ENCODE measurements at regions not wholly inside any gene's neighbourhood (a gene's known extent, or its start where the extent isn't known, plus 50 kb on each side); places are given as distances from the start of the nearest gene placed in this dataset.

DNA sequence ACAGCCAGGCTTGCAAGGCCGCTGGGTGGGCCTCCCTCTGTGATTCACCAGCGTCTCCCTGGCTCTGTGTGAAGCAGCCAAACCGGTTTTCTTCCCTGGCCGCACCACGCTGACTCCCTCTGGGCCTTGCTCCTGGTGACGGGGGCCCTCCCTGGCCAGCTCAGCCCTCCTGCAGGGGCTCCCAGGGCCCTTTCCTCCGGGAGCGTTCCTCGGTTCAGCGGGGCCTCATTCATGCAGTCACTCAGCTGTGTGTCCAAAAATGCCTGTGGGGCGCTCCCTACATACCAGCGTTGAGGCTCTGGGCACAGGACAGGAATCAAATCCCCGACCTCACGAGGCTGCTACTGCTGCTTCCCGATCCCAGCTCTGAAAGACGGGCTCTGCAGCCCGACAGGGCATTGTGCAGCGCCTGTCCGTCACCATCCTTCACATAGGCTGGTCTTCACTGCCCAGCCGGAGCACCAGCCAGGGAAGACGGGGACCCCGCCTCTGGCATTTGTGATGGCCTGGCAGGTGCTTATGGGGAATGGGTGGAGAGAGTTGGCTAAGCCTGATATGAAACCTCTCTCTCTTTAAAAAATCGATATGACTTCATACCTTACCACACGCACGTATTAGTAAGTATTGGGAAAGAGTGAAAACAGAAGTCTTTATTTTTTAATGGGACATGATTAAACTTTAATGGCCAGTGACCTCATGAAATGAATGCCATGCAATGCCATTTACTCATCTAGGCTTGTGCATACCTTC is 110.0 kb upstream of the SHH start:
- intact Hi-C loops (cut with DNase I): no loop called here
- DNase-seq: no peak
- no peak overlapping the region for H3K27ac ChIP-seq
- TF ChIP-seq, protein P1, sequence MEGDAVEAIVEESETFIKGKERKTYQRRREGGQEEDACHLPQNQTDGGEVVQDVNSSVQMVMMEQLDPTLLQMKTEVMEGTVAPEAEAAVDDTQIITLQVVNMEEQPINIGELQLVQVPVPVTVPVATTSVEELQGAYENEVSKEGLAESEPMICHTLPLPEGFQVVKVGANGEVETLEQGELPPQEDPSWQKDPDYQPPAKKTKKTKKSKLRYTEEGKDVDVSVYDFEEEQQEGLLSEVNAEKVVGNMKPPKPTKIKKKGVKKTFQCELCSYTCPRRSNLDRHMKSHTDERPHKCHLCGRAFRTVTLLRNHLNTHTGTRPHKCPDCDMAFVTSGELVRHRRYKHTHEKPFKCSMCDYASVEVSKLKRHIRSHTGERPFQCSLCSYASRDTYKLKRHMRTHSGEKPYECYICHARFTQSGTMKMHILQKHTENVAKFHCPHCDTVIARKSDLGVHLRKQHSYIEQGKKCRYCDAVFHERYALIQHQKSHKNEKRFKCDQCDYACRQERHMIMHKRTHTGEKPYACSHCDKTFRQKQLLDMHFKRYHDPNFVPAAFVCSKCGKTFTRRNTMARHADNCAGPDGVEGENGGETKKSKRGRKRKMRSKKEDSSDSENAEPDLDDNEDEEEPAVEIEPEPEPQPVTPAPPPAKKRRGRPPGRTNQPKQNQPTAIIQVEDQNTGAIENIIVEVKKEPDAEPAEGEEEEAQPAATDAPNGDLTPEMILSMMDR (IDR thresholded peaks at IDR 0.05): no peak
- peaks cover 0 to 23% (median 10%) of the 10 kb centered on the region in 7 donors for H3K27me3 ChIP-seq
- H3K4me3 ChIP-seq: no peak overlapping the region
- no peaks in the 10 kb centered on the region for H3K4me1 ChIP-seq
- no peak for ATAC-seq
- 58 to 63% methylated on average over 25 of the region's 25 CpGs for WGBS, 2 donors
- H3K36me3 ChIP-seq: no peaks in the 10 kb centered on the region
- peaks cover 0 to 7% (median 0%) of the 10 kb centered on the region in 11 donors for H3K9me3 ChIP-seq

DNA sequence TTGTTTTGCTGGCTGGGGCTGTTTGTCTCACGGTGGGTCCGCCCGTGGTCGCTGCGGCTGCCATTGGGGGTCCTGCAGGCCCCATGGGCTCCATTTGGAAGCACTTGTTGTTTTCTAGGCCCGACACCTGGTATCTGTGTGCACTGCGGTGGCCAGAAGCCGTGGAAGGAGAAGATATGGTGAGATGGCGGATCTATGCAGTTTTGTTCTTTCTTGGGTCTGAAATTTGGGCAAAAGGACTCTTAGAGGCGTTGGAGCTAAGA is 109.5 kb upstream of the SHH start:
- Histone ChIP-seq H3K27me3 (peaks cover 0 to 20% (median 8%) of the 10 kb centered on the region in 7 donors), H3K4me1 (no peaks in the 10 kb centered on the region), H3K9me3 (peaks cover 0 to 1% (median 0%) of the 10 kb centered on the region in 11 donors), H3K4me3 (no peak overlapping the region), H3K36me3 (no peaks in the 10 kb centered on the region), H3K27ac (no peak overlapping the region)
- TF ChIP-seq, protein P1 (IDR thresholded peaks at IDR 0.05): no peak
- no peak for DNase-seq
- WGBS, 2 donors: 80 to 86% methylated on average over 10 of the region's 10 CpGs
- ATAC-seq: no peak
- intact Hi-C loops (cut with DNase I): no loop called here

DNA sequence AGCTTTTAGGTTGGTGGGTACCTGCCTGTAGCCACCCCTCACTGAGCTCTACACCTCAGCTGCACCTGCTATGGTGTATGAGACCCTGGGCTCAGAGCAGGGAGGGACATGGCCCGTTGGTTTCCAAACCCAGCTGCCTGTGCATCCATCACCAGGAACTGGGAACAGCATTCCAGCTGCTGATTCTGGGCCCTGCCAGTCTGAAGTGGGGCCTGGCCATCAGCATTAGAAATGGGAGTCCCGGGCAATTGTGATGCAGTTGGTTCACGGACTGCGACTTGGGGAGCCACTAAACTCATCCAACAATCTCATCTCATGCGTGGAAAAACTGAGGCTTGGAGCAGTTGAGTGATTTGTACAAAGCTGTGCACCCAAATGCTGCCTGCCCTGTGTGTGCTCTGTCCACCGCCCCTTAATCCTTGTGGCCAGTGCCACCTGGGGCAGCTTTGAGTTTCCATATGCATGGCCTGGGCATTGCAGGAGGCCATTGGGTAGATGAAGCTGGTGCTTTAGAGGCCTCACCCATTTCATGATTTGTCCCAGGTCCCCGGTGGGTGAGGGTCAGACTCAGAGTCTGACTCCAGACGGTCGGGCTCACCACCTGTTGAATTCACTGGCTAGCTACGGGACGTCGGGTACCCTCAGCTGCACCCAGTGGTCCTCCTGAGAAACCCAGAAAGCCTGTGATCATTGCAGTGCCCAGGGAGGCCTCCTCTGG is 109.0 kb upstream of the SHH start:
- Histone ChIP-seq H3K4me1 (no peaks in the 10 kb centered on the region), H3K9me3 (no peaks in the 10 kb centered on the region), H3K27ac (no peak overlapping the region), H3K36me3 (no peaks in the 10 kb centered on the region), H3K27me3 (peaks cover 0 to 16% (median 5%) of the 10 kb centered on the region in 7 donors), H3K4me3 (no peak overlapping the region)
- WGBS, 2 donors: 88 to 89% methylated on average over 12 of the region's 12 CpGs
- intact Hi-C loops (cut with DNase I): no loop called here
- TF ChIP-seq, protein P1 (IDR thresholded peaks at IDR 0.05): no peak
- ATAC-seq: no peak
- DNase-seq: no peak

DNA sequence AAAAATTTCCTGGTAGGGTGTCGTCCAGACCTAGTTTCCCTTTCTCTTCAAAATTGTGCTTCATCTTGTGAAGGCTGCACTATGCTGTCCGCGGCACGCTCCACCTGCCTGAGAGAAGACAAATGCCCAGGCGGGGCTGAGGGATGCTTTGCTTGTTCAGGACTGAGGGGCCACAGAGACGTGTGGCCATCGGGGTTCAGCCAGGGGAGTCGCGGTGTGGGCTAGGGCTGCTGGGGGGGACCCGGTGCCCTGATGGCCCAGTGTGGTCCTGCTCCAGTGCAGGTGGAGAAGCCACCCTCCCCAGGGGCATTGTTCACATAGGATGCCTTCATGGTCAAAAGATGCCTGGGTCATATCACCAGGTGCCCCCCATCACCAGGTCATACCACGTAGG is 107.8 kb upstream of the SHH start:
- intact Hi-C loops (cut with DNase I): no loop called here
- no peak overlapping the region for H3K4me3 ChIP-seq
- no peaks in the 10 kb centered on the region for H3K4me1 ChIP-seq
- 88 to 94% methylated on average over 11 of the region's 11 CpGs for WGBS, 2 donors
- DNase-seq (no peak), ATAC-seq (no peak)
- H3K36me3 ChIP-seq: no peaks in the 10 kb centered on the region
- H3K9me3 ChIP-seq: no peaks in the 10 kb centered on the region
- no peak overlapping the region for H3K27ac ChIP-seq
- peaks cover 0 to 15% (median 5%) of the 10 kb centered on the region in 7 donors for H3K27me3 ChIP-seq
- TF ChIP-seq, protein P1 (IDR thresholded peaks at IDR 0.05): no peak

Data from heart right ventricle (tissue), 16 donors.